Fibroblast of peridontal ligament (primary cell): ENCODE measurements at regions not wholly inside any gene's neighbourhood (a gene's known extent, or its start where the extent isn't known, plus 50 kb on each side); places are given as distances from the start of the nearest gene placed in this dataset.

Source experiments
- DNase-seq: peaks from one replicate; pipeline ENCODE4 v3.0.0-alpha.2; 2010; ENCODE audit errors: extremely low read depth

DNA sequence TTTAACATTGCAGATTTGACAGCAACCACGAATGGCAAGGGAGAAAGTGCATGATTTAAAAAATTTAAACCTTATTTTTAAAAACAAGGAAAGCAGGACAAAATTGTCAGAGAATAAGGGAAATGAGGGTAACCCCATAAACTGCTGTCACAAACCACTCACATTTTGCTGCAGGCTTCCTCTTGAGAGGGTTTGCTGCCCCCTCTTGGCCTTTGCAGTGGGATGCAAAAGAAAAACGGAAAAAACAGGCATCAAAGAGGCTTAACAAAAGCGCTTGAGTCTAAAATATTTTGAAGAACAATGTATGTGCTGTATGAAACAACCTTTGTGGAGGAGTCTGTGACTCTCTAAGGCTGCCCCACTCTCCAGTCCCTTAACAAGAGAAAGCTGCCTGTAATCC lies 91.6 kb downstream of the TMX3 start:
- peak; percentile 92 for DNase-seq

DNA sequence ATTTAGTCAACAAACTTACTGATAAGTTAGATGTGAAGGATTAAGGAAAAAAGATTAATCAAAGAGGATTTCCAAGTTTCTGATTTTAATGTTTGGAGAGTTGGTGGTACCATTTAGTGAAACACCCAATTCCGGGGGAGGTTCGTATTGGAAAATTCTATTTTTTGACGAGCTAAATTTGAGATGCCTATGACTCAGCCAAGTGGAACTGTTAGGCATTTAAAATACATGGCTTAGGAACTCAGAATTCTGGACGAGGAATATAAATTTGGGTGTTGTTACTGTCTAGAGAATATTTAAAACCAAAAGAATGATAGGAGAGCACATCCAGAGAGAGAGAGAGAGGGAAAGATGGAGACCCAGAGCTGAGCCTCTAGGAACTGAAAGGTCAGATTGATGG lies 103.6 kb downstream of the TMX3 start:
- peak; percentile 30 for DNase-seq

DNA sequence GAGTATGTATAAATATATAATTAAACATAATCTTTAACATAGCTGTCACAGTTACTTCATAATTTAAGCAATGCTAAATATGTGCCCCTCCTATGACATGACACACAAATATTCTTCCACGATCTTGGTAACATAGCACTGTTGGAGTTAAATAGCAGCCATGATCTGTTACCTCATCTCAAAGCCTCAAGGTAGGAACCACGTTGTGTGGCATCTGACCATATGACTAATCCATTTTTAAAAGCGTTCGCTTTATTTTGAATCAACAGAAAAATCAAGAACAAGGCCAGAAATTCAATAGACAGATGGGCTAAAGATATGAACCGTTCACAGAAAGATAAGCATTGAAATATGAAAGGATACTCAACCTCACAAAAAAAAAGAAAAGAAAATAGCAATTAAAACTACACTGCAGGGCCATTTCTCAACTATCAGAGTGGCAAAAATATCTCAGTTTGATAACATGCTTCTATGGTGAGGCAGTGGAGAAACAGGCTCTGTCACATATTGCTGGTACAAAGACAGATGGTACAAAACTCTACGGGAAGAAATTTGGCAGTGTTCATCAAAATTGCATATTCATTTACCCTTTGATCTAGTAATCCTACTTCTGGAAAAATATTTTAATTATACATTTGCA lies 105.9 kb downstream of the TMX3 start:
- no peak for DNase-seq

DNA sequence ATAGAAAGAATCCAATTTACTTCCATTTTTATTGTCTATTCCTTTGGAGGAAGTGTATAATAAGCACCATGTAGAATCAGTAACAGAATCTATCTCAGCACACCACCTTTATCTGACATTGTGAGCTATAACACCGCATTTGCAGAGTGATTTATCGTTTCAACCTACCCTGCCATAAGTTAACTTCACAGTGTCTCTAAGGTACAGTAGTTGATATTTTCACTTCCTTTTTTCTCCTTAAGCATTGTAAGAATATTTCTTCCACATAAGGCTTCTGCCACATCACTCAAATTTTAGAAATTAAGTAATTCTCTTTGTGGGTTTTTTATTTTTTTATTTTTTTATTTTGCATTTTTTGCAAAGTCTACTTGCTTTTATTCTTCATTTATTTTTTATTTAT lies 107.1 kb downstream of the TMX3 start:
- no peak for DNase-seq

DNA sequence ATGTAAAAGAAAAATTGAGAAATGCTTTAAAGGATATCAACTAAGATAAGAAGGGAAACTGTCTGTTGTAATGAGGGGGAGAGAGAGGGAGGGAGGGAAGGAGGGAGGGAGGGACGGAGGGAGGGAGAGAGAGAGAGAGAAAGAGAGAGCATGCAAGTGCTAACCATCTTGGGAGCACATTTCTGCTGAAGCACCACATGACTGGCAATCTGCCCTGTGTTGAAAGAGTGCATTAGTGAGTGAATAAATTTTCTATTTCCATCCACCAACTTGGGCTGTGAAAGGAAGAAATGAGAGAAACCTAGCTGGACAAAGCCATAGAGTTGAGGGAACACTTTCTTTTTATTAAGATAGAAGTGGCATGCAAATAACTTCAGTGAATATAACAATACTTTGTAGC lies 110.7 kb downstream of the TMX3 start:
- DNase-seq = peak; percentile 33

DNA sequence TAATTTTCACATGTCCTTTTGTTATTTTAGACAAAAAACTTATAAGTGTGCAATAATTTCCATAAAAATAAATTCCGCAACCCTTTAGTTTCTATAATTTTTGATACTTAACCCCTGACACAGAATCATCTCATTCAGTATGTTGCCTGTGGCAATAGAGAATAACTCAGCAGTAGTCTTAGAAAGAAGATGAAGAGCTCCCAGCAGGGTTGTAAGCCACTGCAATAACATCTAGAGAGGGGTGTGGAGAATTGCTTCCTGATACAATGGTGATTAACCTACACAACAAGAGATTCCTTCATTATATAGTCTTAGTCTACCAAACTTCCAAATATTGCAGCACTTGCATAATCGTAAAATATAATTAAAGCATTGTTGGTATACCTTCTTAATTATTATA lies 118.9 kb downstream of the TMX3 start:
- DNase-seq = no peak

DNA sequence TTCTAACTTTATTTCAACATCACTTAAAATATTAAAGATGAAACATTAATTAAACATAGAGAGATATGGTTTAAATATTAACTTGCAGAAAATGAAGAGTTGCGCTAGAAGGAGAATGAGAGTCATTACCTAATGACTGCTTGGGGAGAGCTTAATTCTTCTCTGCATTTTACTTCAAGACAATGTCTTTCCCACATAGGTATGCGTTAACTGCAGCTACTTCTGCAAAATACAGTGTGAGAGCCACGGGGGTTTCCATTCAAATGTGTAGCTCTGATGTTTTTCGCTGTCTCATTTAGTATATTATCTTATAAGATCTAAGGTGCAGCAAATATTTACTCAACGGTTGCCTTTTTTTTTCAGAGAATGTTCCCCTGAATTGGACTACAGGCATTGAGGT lies 126.7 kb downstream of the TMX3 start:
- DNase-seq = no peak

DNA sequence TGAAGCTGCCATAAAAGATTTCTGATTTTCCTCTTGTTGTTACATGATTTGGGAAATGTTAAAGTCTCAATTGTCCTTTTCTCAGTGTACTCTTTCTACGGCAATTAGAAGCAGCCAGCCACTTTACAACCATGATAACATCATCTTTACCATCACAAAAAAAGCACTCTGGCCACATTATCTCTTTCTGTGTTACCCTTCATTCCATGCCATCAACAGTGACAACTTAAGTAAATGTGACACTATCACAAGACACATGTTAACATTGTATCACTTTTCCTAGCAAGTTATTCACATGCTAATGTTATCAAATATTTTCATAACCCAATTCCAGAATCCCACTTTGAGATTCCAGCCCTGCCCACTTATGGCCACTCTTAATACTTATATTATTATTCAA lies 131.2 kb downstream of the TMX3 start:
- no peak for DNase-seq

DNA sequence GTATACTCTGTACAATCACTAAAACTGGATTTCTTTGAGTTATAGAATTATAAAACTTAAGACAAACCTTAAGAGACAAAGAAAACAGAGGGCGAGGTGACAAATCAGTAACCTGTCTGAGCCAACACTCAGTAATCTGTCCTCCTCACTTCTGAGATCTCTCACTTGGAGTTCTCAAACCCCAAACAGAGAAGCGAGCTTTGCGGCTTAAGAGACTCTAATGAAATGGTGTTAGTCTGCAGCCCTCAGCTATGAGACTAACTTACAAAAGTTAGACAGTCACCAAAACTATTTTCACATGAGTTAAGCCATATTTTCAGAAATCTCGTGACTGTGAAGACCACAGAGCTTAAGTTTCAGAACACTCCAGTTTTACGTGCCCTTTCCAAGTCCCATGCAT lies 140.6 kb downstream of the TMX3 start:
- no peak for DNase-seq

DNA sequence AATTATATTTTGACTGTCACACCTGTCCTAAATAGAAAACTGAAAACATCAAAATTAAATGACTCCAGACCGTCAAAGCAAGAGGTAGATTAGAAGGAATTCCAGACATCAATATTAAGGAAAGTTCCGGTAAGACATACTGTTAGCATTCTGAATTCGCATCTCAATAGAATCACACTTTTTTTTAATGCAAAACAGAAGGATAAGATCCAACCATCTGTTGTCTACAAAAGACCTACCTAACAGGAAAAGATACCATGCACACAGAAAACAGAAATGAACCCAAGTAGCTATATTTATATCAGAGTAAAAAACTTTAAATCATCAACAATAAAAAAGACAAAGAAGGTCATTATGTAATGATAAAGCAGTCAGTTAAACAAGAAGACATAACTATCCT lies 145.0 kb downstream of the TMX3 start:
- no peak for DNase-seq

DNA sequence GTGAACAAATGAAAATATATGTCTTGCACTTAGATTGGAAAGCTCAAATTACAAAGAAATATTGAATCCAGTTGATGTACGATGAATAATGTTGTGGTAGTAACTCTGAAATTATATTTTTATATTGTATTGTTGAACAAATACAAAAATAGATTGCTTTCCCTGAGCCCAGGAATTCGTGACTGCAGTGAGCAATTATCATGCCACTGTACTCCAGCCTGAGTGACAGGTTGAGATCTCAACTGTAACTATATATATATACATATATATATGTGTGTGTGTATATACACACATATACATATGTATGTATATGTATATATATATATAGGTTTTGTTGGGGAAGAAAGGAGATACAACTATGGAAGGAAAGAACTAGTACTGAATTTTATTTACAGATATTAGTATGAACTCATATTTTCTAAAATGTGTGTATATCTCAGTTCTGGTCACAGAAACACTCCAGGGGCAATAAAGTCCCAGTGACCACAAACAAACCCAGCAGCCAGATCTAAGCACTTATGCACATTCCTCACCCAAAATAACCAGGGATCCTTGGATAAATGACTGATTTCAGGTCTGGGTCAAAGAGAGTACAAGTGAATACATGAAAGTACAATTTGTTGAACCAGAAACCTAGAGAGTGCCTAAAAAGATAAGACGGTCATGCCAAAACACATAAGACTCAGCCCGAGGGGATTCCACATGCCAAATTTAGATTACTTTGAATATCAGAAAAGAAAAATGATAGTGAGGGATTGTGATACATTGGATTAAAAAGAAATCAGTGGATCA lies 146.3 kb downstream of the TMX3 start:
- DNase-seq = peak; percentile 7

DNA sequence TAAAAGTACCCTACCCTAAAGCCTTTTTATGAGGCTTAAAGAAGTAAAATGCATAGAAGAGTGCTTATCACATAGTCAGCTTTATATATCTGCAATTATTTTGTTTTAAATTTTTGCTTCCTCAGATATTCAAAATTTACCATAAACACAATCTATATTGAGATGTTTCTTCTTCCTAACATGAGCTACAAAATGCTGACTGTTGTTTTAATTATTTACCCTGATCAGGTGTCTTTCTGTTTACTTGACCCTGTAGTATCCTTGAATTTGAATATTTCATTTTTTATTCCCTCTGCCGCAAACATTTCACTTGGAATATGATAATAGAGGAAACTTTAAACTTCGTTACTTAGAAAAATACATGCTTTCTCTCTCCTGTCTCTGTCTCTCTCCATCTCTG lies 147.9 kb downstream of the TMX3 start:
- DNase-seq = no peak

DNA sequence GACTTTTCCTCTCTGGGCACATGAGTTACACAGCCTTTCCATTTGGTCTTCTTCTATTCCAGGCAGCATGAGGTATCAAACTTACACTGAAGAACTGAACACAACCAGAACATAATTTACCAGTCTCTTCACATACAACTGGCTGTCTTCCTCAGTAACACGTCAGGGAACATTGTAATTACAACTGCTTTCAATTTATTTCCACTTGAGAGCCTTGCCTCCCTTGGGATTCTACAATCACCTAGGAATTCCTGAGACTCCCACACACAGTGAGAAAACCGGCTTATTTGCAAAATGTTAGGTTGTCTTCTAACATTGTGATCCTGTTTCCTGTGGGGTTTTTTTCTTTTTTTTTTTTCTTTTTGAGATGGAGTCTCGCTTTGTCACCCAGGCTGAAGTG lies 149.9 kb downstream of the TMX3 start:
- peak; percentile 83 for DNase-seq

DNA sequence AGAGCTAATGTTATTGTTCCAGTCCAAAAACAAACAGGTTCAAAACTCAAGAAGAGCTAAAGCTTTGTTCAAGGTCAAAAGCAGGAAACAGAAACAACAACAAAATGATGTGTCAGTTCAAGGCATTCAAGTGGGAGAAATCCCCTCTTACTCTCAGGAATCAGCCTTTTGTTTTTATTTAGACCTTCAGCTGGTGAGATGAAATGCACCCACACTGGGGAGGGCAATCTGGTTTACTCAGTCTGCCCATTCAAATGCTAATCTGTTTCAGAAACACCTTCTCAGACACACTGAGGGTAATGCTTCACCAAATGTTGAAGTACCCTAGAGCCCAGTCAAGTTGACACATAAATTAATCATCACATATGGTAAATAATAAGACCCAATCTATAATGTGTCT lies 150.6 kb downstream of the TMX3 start:
- no peak for DNase-seq

DNA sequence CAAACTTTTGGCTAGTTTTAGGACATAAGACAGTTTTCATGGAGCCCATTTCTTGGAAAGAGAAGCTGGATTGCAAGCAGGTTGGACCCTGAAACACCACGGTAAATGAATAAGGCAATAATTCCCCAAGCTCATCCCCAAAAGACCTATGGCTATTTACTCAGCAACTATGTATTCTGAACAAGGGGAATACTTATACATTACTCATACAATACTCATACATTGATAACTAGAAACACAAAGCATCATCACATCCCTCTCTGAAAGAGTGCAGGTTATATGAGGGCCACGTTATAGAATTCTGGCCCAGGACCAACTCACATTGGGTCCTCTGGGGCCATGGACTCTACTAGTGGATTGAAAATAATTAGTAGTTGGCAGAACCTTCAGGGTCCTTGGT lies 154.8 kb downstream of the TMX3 start:
- DNase-seq = no peak

DNA sequence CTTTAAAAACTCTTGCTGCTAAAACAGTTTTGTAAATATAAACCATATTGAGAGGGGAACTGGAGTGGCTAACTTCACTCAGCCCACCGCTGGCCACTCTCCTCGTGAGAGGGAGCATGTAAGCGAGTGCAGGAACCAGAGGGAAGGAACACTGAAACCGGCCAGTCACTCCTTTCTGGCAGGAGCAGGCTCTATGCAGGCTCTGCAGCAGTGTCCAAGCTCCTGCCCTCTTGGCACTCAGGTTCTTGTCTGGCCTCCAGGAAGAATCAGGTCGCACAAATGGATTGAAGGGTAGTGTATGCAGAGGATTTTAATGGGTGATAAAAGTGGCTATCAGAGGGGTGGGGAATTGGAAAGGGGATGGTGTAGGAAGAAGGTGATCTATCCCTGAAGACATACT lies 157.7 kb downstream of the TMX3 start:
- DNase-seq = no peak

DNA sequence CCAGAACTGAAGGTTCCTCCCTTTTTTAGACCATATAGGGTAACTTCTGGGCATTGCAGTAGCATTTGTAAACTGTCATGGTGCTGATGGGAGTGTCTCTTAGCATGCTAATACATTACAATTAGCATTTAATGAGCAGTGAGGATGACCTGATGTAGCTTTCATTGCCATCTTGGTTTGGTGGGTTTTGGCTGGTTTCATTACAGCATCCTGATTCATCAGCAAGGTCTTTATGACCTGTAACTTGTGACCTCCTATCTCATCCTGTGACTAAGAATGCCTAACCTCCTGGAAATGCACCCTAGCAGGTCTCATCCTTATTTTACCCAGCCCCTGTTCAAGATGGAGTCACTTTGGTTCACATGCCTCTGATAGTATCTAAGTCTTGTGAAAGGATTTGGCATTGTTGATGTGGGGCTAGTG lies 159.0 kb downstream of the TMX3 start:
- no peak for DNase-seq

DNA sequence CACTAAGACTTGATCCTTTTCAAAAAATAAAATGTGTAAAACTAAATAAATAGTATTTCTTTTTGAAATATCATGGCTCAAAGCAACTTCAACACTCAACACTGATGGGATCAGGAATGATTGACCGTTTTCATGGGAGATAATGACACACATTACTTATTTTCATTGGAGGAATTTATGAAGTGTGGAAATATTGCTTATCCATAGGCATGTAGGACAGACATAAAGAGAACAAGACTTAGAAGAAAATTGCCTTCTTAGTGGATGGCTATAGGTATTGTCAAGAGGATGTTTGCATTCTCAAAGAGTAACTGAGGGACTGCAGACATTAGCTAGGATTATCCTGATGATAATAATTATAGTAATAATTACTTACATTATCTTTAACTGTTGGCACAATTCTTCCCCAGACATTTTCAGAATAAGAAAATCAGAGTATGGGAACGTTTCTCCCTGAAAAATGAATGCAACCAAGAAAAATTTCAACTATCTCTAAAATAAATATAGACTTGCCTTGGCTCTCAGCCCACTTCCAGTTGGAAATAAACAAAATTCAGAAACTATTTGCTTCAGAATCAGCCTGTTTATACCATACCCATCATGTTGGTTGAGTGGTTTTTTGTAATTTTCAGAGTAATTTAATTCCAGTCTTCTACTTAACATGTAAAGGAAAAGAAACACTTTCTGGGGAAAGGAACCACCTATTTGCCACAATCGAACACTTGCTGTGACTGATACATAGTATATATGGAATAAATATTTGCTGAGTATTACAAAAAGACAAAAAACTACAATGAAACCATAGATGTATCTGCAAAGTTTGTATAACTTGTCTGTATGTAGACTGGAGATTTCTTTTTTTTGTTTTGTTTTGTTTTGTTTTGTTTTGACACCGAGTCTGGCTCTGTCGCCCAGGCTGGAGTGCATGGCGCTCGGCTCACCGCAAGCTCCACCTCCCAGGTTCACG lies 165.7 kb downstream of the TMX3 start:
- peak; percentile 93 for DNase-seq

DNA sequence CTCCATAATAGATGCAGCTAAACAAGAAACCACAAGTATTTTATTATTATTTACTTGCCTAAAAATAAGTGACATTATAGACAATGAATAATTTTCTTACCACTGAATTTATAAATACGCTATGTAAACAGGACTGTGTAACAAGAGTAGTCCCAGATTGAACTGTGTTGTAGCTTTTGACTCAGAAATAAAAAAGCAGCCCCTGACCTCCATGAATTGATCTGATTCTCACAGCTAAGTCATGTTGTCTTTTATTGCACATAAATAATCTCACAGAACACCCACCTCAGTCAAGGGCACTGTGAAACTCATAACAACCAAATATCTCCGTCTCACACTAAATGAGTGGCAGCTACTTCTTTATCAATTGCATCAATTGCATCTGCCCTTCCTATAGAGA lies 171.6 kb downstream of the TMX3 start:
- no peak for DNase-seq

DNA sequence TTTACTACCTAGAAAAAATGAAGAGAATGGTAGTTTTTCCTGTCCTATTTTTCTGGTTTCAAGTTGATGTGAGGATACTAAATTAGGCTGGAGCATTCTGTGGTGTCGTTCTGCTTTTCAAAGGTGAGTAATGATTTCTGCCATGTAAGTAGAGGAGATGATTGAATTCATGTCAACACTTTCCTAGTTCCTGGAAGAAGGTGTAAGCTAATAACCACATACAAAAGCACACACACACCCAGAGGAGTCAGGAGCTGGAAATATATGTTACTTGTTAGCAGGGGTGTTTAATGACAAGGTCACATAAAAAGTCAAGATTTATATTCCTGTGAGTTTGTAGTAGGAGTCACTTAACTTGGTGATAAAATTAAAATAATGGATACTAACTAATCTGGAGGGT lies 172.1 kb downstream of the TMX3 start:
- no peak for DNase-seq

DNA sequence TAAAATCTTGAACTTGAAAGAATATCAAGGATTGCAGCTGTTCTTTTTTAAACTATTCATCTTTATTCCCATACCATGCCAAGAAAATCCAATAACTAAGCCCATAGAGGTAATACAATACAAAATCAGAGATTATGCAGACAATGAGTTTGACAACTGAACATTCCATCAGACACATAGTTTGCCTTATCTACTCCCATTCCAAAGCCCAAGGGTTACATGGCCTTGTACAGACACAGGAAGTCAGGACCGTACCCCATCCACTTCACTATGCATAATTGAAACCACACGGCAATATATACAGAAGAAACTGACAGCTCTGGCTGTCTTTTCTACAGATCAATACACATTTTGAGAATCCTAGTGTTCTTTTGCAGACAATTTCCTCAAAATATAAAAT lies 181.3 kb downstream of the TMX3 start:
- DNase-seq = peak; percentile 27

DNA sequence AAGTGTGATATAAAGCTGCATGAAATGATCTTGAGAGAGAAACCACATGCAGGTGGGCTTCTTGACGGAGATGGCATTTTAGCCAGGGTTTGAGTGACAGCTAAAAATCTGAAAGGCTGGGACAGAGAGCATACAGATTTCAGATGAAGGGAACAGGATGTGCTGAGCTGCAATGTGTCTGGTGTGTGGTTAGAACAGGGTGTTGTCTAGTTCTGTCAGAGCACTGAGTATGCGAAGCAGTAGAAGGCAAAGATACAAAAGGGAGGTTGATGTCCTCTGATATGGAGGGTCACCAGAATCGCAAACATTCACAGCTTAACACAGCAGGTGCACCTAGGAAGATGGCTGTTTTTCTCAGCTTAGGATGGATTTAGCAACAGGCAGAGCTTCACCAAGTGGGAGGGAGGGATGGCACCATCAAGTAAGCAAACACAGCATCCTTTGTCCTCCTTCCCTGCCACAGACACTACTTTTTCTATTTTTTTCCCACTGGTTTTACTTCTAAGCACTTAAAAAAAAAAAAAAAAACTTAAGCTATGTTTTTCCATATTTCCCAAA lies 182.5 kb downstream of the TMX3 start:
- no peak for DNase-seq
